Gastroesophageal sphincter (tissue), 3 donors: ENCODE measurements at regions not wholly inside any gene's neighbourhood (a gene's known extent, or its start where the extent isn't known, plus 50 kb on each side); places are given as distances from the start of the nearest gene placed in this dataset.

Experiments
- POLR2A ChIP-seq, 2 donors: fragments of 450-650 bp; IDR thresholded peaks; one replicate each; pipeline ENCODE4 v1.6.1; 2017; ENCODE audit warnings: antibody characterized with exemption in 2 of 2, mild to moderate bottlenecking in 2 of 2, moderate library complexity in 1 of 2
- TF ChIP-seq, protein P1 (sequence below), 4 experiments: fragments of 200-600 bp in 2 of 4; fragments of 450-650 bp in 2 of 4; sonication (generic) in 1 of 4; IDR thresholded peaks; one replicate each; pipeline ENCODE4 v1.5.1; 2017 to 2019; ENCODE audit warnings: antibody characterized with exemption in 4 of 4, mild to moderate bottlenecking in 2 of 4, moderate library complexity in 2 of 4

DNA sequence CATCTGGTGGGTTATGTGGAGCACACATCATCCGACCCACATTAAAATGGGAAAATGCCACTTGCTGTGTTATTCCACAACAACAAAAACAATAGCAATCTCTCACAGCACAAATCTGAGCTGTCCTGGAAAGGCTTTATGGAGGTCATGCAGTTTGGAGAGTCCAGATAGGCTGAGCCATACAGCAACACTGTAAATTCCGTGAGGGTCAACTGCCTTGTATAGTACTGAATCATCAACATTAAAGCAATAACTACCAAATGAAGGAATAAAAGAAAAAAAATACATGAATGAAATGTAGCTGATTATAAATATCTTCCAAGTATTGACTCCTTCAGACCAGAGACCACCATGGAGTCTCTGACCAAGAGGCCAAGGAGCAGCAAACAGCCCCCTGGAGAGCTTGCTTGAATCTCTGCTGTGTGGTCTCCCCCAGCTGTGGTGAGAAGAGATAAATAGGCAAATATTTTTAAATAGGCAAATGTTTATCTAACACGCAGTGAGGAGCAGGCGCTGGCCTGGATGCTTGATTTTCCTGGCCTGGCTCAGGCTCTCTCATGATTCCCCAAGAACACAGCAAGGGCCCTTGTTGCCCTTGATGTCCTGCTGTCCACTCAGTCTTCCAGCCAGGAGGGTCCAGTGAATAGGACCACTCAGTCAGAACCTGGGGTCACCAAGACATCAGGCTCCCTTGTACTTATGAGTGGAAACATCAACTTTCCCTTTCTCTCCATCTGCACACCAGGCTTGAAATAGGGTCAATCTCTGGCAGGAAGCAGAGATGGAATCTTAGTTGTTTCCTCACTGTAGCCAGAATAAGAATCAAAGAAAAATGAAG lies 1021.3 kb downstream of the XPNPEP1 start:
- TF ChIP-seq, protein P1, sequence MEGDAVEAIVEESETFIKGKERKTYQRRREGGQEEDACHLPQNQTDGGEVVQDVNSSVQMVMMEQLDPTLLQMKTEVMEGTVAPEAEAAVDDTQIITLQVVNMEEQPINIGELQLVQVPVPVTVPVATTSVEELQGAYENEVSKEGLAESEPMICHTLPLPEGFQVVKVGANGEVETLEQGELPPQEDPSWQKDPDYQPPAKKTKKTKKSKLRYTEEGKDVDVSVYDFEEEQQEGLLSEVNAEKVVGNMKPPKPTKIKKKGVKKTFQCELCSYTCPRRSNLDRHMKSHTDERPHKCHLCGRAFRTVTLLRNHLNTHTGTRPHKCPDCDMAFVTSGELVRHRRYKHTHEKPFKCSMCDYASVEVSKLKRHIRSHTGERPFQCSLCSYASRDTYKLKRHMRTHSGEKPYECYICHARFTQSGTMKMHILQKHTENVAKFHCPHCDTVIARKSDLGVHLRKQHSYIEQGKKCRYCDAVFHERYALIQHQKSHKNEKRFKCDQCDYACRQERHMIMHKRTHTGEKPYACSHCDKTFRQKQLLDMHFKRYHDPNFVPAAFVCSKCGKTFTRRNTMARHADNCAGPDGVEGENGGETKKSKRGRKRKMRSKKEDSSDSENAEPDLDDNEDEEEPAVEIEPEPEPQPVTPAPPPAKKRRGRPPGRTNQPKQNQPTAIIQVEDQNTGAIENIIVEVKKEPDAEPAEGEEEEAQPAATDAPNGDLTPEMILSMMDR (IDR thresholded peaks at IDR 0.05): no peak
- TF ChIP-seq POLR2A (IDR thresholded peaks at IDR 0.05): no peak
